NCI-H2107 (cell line): ENCODE measurements at regions not wholly inside any gene's neighbourhood (a gene's known extent, or its start where the extent isn't known, plus 50 kb on each side); places are given as distances from the start of the nearest gene placed in this dataset.
A peak's percentile ranks its signal among the peaks of the same experiment; 100 is the strongest.
"Not testable (repeated sequence)": the region's sequence is repeated elsewhere in the genome, so short reads cannot be mapped to it uniquely, and the experiment has no call there.

Experiments
- DNase-seq: peaks from one replicate; lab custom pipeline; 2025; lab: John Stamatoyannopoulos, UW

DNA sequence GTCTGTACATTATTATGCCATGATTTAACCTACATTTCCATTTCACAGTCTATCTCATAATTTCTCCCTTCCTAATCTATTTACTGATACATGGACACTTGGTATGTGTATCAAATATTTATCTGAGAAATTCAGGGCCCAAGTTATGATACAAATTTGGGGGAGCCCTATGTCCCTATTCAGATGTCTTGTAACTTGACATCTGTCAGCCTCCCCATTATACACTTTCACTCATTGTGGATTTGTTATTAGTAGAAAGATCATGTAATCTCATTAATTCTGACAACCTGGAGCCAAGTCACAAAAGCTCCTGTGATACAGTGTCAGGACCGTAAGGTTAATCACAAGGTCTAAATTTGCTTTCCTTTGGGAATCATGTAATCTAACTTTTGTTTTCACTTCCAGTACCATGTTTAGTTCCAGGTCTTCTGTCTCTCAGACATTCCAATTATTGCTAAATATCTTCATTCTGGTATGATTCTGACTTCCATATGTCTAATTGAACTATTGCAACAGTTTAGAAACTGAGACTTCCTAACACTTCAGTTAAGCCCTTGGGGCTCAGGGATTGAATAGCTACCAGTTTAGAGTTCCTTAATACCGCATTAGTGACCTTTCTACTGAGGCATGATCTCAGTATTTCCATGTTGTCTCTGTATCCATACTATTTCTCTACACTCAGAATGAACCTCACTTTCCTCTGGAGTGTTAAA lies 182.9 kb upstream of the NUDT12 start:
- no peak for DNase-seq

DNA sequence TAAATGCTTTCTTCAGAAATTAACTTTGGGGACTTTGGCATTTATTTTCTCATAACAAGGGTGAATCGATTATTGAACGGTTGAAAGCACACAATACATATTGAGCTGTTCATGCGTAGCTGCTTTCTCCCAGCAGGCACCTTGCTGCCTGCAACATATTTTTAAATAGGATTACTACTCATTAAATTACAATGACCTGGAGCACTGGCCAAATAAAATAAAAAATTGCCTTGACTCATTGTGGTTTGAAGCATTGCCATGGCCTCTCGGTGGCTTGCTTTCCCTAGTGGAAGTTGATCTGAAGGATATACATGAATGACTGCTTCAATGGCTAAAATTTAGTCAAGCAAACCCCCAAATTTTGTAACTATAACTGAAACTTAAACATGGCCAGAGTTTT lies 181.6 kb upstream of the NUDT12 start:
- DNase-seq: no peak

DNA sequence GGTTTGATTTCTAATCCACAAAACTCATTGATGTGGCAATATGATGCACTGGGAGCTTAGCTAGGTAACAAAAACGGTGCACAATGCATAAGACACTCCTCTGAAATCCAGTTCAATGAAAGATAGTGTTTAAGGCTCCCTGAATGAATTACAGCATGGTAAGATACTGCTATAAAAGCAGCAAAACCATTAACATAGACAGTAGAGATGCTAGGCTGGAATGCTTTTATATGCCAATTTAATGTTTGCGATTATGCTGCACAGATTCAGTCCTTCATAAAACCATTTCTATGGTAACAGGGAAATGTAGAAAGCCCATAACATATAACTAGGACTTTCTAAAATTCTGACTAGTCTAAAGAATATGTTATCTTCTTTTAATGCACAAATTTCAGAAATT lies 180.8 kb upstream of the NUDT12 start:
- no peak for DNase-seq

DNA sequence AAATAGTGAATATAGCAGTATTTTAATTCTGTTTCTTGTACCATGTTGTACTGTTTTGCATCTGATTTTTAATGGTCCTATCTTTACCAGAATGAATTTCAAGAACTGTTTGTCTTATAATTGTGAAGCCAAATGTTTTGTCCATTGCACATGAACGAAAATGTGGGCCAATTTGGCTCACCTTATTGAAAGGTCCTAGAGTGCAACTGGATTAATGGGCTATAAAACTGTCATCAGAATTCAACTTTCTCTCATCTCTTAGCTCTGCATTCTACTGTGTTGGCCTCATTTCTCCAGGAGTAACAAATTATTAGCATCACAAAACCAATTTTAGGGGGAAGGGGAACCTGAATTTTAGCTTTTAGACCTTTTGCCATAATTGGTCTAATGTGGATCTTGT lies 179.4 kb upstream of the NUDT12 start:
- no peak for DNase-seq

DNA sequence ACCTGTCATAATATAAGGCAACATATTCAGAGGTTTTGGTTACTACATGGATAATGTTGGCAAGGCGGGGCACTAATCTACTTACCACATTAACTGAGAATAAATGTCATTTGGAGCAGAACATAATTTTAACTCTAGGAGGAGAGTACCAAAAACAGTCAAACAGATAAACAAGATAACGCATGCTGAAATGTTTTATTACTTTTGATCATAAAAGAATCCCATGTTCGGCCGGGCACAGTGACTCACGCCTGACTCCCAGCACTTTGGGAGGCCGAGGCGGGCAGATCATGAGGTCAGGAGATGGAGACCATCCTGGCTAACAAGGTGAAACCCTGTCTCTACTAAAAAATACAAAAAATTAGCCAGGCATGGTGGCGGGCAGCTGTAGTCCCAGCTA lies 173.8 kb upstream of the NUDT12 start:
- not testable (repeated sequence) for DNase-seq

DNA sequence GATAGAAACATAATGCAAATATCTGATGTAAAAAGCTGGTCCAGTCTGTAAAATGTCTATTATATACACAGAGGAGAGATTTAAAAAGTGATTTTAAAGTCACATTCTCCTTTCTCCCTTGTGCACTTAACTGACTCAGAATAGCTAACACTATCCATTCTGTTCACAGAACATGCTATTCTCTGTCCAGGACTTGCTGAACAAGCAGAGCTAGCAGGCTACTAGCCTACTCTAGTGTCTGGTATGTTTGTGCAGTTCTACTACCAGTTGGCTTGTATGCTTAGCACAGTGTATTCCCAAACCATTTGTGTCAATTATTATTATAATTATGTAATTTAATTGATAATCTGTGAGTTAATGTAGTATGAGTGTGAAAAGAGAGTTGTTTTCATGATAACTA lies 161.7 kb upstream of the NUDT12 start:
- no peak for DNase-seq

DNA sequence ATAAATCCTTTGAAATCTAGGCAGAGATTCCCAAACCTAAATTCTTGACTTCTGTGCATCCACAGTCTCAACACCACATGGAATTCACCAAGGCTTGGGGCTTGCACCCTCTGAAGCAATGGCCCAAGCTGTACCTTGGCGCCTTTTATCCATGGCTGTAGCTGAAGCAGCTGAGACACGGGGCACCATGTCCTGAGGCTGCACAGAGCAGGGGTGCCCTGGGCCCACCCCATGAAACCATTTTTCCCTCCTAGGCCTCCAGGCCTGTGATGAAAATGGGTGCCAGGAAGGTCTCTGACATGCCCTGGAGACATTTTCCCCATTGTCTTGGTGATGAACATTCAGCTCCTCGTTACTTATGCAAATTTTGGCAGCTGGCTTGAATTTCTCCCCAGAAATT lies 158.6 kb upstream of the NUDT12 start:
- no peak for DNase-seq

DNA sequence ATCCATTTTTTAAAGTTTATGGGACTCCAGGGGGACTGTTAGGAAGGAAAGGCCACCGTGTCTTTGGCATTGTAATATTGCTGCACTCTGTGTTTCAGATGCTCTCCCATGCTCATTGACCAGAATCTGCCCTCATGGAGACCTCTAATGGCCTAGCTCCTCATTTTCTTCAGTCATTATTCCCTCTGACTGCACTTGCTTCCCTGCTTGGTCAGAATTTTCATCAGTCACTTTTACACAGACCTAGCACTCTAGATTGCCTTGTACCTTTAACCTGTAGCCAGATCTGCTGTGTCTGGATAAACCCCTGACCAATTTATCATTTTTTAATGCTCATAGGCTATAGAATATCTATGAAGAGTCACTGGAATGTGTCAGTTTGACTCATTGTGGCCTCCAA lies 155.5 kb upstream of the NUDT12 start:
- DNase-seq: no peak

DNA sequence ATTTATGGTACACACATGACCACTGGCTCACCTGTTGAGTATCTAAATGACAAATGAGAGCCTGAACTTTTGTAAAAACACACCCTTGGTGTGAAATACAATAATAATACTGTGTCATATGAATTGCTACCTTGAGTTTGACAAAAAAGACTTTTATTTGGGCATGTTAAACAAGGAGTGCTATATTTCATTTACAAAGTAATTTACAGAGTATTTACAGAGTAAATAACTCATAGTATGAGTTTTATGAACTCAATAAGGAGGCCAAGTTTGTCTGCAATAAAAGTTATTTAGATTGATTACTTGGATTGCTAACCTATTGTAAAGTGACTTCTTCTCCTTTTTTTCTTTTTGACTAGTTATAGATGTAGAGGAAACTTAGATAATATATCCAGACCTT lies 146.0 kb upstream of the NUDT12 start:
- no peak for DNase-seq

DNA sequence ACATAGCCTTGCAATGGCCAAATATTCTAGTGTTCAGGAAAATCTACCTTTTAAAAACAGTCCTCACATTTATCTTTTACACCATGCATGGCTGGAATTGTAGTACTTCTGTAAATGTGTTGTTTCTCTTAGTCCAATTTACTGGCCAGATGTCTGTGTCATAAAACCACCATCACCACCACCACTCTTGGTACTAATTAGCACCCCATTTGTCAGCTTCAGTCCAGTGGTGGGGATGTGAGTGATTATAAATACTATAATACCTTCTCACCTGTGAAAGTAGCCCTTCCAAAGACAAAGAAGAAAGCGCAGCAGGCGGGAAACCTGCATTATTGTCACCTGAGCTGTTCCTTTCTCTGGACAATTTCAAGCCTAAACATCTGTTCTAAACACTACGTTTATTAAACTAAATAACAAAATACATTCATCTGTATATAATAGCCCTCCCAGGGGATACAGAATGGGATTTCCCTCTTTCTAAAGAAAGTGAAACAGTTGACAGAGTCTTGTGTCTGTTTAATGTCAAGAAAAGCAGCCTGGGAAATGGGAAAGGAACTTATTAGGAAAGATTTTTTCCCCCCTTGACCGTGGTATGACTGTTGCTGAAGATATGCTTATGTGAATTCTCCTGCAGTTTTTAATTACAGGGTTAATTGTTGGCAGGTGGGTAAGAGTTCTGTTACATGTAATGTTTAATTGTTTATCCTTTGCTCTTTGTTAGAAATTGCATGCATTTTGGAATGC lies 144.5 kb upstream of the NUDT12 start:
- peak; percentile 61 for DNase-seq

DNA sequence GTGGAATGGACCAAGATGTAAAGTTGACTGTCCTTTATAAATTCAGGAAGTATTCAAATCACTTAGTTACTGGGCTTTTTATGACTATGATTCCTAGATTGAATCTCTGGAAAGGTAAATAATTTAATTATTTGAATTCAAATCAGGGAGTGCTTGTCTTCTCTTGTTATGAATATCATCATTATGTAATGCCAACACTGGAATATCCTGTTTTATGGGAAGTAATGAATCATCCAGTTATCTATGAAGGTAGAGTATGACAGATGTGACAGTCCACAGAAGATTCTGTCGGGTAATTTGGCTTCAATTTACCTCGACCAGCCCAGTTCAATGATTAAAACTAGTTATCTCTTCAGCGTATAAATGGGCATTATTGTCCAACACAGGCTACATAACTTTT lies 141.0 kb upstream of the NUDT12 start:
- DNase-seq: no peak

DNA sequence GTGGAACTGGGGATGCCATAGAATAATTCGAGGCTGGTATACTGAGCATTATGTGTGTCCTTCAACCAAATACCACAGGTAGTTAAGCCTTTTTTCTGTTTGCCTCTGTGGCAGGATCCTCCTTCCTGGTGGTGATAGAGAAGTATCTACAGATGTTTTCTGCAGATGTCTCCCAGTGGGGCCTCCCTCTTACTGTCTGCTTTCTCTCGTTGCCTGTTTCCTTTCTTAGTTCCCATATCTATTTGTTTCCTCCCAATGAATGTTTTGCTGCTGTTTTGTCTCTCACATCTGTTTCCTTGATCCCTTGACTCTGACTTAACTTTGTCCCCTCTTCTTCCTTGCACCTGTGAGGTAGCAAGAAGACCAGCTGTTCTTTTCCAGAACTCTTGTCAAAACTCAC lies 130.9 kb upstream of the NUDT12 start:
- DNase-seq: no peak

DNA sequence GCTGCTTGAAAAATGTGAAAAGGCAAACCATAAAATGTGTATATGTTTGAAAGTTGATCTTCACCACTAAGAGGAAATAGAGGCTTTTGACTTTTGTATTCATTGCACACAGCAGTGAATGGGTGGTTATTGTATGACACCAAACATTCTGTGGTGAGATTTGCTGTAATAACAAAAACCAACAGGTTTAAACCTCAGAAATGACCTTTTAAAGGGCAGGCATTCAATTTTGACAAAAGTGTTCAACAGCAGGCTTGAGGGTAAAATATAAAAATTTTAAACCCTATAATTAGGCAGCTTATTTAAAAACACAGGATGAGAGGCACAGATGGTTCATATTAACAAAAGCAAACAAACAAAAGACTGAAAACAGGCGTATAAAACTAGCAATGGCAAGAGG lies 128.1 kb upstream of the NUDT12 start:
- DNase-seq: peak; percentile 25

DNA sequence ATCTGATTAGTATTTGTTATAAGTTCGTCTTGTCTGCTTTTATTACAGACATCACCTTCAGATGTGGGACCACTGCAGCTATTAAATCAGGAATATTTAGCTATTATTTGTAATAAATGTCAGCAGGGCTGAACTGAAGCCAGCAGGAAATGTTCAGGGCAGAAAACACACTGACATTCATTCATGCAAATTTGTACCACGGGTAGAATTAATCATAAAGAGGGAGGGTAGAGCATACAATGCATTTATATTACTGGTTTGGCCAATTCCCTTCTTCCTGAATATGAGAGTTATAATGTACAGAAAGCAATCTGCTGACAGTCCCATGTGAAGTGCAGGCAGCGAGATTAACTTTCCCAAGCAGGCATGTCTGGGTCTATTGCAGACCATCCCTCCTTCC lies 117.3 kb upstream of the NUDT12 start:
- no peak for DNase-seq

DNA sequence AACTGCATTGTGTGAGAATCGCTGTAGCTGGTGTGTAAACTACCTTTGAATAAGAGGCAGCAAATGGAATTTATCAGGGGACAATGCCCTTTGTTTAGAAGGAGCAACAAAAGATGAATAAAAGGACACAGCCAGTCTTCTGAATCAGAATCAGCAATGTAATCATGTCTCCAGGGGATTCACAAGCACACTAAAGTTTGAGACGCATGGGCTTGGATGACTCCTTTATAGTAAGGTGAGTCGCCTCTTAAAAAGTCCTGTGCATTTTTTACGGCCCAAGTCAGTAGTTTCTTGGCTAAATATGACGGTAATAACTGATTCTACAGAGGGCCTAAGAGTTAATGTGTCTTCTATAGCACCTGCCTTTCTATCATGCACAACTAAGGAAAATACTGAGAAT lies 113.6 kb upstream of the NUDT12 start:
- not testable (repeated sequence) for DNase-seq

DNA sequence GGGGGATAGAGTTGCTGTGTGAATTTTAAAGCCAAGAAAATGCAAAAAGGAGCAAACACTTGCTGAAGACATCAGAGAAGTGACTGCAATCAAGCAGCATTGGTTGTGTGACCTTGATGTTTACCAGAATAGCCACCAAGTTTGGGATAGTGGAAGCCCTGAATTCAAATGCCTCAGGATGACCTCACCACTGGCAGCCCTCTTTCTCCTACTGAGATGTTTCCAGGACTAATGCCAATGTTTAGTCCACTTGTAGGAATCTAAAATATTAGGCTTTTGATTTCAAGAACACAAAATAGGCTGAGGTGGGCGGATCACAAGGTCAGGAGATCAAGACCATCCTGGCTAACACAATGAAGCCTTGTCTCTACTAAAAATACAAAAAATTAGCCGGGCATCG lies 112.2 kb upstream of the NUDT12 start:
- no peak for DNase-seq

DNA sequence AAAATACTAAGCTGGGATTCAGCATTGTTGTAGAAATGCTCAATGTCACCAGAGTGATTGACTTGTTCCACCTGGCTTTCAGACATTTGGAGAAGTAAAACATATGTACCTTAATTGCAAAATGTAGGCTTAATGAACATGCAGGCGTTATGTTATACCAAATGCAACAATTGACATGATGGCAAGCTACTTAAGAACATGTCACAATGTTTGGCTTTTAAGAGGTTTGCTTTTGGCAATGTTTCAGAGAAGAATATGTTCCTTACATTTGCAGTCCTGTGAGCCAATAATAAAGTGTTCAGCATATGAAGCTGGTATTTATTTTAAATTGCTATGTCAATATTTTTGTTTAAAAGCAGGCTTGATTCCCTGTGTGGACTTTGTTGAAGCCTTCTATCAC lies 111.7 kb upstream of the NUDT12 start:
- peak; percentile 78 for DNase-seq

DNA sequence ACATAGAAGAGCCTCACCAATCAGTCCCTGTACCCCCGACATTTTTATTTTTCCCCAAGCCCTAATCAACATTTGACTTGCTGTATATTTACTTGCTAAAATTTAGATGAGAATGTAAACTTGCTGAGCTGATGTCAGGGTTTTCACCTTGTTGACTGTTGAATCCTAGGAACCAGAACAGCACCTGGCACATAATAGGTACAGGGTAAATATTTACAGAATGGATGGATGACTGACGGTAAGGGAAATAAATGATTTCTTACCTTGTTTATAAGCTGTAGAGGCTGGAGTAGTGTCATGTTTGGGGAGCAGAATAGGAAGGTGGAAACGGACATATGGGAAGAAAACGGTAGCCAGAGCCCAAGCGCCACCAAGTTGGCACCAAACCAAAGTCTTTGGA lies 107.0 kb upstream of the NUDT12 start:
- peak; percentile 81 for DNase-seq

DNA sequence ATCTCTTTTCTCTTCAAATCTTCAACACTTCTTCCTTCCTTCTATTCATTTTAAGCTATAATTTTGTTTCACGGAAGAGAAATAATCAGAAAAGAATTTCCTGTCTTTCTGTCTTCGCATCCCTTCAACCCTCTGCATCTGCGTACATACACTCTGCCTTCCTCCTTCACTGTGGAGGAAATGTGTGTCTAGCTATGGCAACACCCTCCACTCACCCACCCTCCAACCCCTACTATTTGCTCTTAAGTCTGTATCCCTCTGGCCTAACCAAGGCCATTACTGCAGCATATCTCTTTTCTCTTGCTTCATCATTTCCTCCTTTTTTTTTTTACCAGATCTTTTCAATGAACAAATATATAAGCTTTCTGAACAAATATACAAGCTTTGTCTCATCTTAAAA lies 105.7 kb upstream of the NUDT12 start:
- DNase-seq: no peak

DNA sequence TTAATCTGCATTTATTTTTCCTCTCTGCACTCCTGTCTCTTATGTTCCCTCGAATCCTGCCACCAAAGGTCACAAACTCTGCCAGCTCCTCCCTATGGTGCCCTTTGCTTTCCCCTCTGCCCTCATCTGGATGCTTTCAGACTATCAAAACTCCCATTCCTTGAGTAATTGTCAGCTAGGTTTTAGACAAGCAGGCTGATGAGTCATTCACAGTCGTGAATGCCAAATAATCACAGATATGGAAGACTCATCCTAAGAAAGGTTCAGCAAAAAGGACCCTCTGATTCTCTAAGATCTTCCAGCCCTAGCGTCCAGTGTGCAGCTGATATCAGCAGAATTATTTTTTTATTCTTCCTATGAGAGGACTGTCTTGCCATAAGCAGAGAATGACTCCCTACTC lies 104.5 kb upstream of the NUDT12 start:
- DNase-seq: no peak

DNA sequence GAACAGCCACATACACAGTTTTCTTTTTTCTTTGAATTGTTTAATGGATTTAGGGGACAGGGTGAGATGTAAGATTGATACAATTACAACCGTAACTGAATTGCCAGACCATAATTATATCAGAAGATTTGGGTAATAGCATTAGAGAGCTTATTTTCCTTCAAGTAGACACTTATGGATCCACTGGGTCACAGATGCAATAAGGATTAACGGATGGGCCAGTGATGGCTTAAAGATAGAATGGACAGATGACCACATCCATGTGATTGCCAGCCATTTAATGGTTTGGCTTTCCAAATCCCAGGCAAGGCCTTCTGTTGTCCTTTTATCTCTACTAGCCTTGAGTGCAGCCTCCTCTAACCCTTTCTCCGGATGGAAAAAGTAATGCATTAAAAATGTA lies 94.7 kb upstream of the NUDT12 start:
- no peak for DNase-seq

DNA sequence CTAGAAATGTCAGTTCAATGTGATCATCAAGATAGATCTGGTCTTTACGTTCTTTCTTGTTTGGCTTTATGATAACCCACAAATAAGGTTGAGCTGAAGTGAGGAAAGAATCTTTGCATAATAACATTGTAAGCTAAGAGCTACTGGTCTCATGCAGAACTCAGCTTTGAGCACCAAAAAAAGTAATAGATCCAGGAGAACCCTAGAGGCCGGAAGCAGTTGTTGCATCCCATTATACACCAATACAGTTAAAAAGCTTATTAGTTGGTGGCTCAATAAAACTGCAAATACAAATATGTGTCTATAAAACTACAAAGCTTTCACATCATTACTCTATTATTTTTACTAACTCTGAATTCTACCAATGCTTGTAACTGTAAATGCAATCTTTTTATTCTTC lies 85.5 kb upstream of the NUDT12 start:
- no peak for DNase-seq

DNA sequence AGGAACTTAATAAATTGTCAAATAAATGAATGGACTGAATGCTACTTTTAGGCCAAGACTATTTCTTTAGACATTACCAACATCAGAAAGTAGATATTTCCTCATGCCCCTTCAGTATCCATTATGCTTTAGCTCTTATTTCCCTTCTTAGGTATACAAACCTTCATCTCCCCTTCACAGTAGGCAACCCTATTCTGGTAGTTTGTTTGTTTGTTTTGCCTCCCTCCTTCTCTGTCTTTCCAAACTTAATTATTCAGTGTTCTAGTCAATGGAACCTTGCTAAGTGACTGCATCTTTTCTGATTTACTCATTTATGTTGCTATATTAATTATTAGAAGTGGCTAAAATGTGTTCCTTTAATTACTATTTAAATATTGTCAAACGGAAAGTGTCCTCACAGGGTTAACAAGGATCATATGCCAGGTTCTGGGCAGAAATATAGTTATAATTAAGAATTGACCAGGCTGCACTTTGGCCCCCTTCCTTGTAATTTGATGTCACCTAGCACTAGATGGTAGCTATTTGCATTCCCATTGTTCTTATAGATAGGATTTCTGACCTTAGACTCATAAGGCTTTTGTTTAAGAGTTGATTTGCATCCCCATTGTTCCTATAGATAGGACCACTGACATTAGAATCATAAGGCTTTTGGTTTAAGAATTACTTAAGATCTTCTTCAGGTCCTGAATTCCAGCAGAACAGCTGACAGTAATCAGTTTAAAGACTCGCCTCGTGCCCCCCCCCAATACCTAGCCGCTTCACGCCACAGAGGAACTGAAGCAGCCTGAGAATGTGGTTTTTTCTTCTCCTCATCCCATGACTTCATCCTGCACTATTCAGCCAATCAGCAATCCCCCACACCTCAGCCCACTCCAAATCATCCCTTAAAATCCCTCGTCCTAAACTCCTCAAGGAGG lies 84.4 kb upstream of the NUDT12 start:
- no peak for DNase-seq
